B cell (primary cell): ENCODE measurements at regions not wholly inside any gene's neighbourhood (a gene's known extent, or its start where the extent isn't known, plus 50 kb on each side); places are given as distances from the start of the nearest gene placed in this dataset.

Experiments used
- EZH2 ChIP-seq: IDR thresholded peaks from 2 replicates; pipeline ENCODE4 v1.6.1; 2012; ENCODE audit warnings: borderline replicate concordance, low read depth, mild to moderate bottlenecking, moderate library complexity, low read length; ENCODE audit not compliant: insufficient read depth, poor library complexity, severe bottlenecking
- TF ChIP-seq, protein P1 (sequence below): fragments of 200-600 bp; IDR thresholded peaks from one replicate; pipeline ENCODE4 v1.8.0; 2022; ENCODE audit warnings: antibody characterized with exemption, mild to moderate bottlenecking

- TF ChIP-seq, protein P1, sequence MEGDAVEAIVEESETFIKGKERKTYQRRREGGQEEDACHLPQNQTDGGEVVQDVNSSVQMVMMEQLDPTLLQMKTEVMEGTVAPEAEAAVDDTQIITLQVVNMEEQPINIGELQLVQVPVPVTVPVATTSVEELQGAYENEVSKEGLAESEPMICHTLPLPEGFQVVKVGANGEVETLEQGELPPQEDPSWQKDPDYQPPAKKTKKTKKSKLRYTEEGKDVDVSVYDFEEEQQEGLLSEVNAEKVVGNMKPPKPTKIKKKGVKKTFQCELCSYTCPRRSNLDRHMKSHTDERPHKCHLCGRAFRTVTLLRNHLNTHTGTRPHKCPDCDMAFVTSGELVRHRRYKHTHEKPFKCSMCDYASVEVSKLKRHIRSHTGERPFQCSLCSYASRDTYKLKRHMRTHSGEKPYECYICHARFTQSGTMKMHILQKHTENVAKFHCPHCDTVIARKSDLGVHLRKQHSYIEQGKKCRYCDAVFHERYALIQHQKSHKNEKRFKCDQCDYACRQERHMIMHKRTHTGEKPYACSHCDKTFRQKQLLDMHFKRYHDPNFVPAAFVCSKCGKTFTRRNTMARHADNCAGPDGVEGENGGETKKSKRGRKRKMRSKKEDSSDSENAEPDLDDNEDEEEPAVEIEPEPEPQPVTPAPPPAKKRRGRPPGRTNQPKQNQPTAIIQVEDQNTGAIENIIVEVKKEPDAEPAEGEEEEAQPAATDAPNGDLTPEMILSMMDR, result no peak
- no peak for TF ChIP-seq EZH2
Measured at GRCh38 chr18:14944838-14945237, 196.9 kb downstream of the ANKRD30B start.
